Progenitor cell of endocrine pancreas (in vitro differentiated cells): ENCODE measurements at regions not wholly inside any gene's neighbourhood (a gene's known extent, or its start where the extent isn't known, plus 50 kb on each side); places are given as distances from the start of the nearest gene placed in this dataset.

Experiments
- DNase-seq: peaks from one replicate; pipeline ENCODE4 v3.0.0; 2021; ENCODE audit warnings: low spot score; ENCODE audit not compliant: unreplicated experiment
- H3K27ac Mint-ChIP-seq: 2 replicates; pipeline ENCODE4 v1.8.0; 2021; ENCODE audit warnings: mild to moderate bottlenecking, moderate library complexity, mixed read lengths
- H3K27me3 Mint-ChIP-seq: 2 replicates; pipeline ENCODE4 v1.8.0; 2021; ENCODE audit warnings: mixed read lengths
- H3K36me3 Mint-ChIP-seq: 2 replicates; pipeline ENCODE4 v1.8.0; 2022; ENCODE audit warnings: mixed read lengths; ENCODE audit not compliant: insufficient read depth
- H3K4me1 Mint-ChIP-seq: 2 replicates; pipeline ENCODE4 v1.8.0; 2021; ENCODE audit warnings: low read depth, mixed read lengths
- H3K4me3 Mint-ChIP-seq: 2 replicates; pipeline ENCODE4 v1.8.0; 2021; ENCODE audit warnings: low read depth, mild to moderate bottlenecking, moderate library complexity, mixed read lengths
- H3K9me3 Mint-ChIP-seq: 2 replicates; pipeline ENCODE4 v1.8.0; 2021; ENCODE audit warnings: low read depth, mixed read lengths
- CTCF ChIP-seq: fragments of 200-600 bp; sonication (generic); IDR thresholded peaks from one replicate; pipeline ENCODE4 v1.5.0; 2021; ENCODE audit warnings: antibody characterized with exemption, mild to moderate bottlenecking; ENCODE audit not compliant: unreplicated experiment

DNA sequence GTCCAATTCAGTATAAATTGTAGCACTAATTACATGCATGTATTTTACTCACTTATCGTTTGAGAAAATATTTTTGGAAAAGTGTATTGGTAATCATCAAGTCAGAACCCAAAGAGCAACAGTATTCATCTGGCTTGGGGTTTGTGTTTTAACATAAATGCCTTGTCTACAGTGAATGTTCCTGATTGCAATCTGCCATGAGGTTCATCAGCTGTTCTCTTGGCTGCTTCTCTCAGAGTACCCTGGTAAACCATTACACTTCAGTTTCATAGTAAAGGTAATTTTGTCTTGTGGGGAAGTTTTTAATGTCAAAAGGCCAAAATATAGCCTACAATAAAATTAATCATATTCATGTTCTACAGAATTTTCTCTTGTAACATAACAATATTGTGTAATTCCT is 150.3 kb downstream of the IFI44 start:
- H3K9me3 Mint-ChIP-seq: no peaks in the 10 kb centered on the region
- DNase-seq: no peak
- H3K4me1 Mint-ChIP-seq: no peaks in the 10 kb centered on the region
- no peaks in the 10 kb centered on the region for H3K36me3 Mint-ChIP-seq
- no peak overlapping the region for H3K4me3 Mint-ChIP-seq
- H3K27me3 Mint-ChIP-seq: no peaks in the 10 kb centered on the region
- no peak overlapping the region for H3K27ac Mint-ChIP-seq
- TF ChIP-seq CTCF: no peak

GRCh38 chr1:78814176-78814575 is 164.5 kb downstream of the IFI44 start:
- Mint-ChIP-seq H3K4me3 (no peak overlapping the region), H3K36me3 (no peaks in the 10 kb centered on the region), H3K9me3 (no peaks in the 10 kb centered on the region), H3K27ac (no peak overlapping the region), H3K27me3 (no peaks in the 10 kb centered on the region), H3K4me1 (no peaks in the 10 kb centered on the region)
- TF ChIP-seq CTCF: no peak
- no peak for DNase-seq

DNA sequence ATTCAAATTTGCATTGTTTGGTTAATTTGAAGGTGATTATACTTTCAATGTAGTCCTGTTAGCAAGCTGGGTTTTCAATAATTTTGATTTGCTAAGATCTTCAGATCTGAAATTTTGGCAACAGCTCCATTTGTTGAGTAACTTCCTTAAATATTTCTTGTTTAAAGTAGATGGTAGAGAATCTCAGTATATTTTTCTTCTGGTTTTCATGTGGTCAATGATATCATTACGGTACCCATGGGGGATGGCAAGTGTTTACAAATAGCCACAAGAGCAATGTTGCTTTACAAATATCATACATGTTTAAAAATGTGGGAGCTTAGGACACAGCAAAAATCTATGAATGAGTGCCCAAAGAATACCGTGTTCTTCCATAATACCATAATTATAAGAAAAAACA is 175.9 kb downstream of the IFI44 start:
- H3K9me3 Mint-ChIP-seq: no peaks in the 10 kb centered on the region
- H3K27ac Mint-ChIP-seq: no peak overlapping the region
- no peaks in the 10 kb centered on the region for H3K27me3 Mint-ChIP-seq
- H3K36me3 Mint-ChIP-seq: no peaks in the 10 kb centered on the region
- DNase-seq: no peak
- no peaks in the 10 kb centered on the region for H3K4me1 Mint-ChIP-seq
- TF ChIP-seq CTCF: no peak
- H3K4me3 Mint-ChIP-seq: no peak overlapping the region

- no peak overlapping the region for H3K4me3 Mint-ChIP-seq
- no peak for TF ChIP-seq CTCF
- no peak for DNase-seq
- no peaks in the 10 kb centered on the region for H3K27me3 Mint-ChIP-seq
- H3K4me1 Mint-ChIP-seq: no peaks in the 10 kb centered on the region
- no peaks in the 10 kb centered on the region for H3K36me3 Mint-ChIP-seq
- no peaks in the 10 kb centered on the region for H3K9me3 Mint-ChIP-seq
- no peak overlapping the region for H3K27ac Mint-ChIP-seq
Measured at GRCh38 chr1:78829644-78830043, 176.9 kb downstream of the ADGRL4 start.

- no peak overlapping the region for H3K27ac Mint-ChIP-seq
- TF ChIP-seq CTCF: no peak
- H3K4me1 Mint-ChIP-seq: no peaks in the 10 kb centered on the region
- no peak for DNase-seq
- no peaks in the 10 kb centered on the region for H3K36me3 Mint-ChIP-seq
- H3K4me3 Mint-ChIP-seq: no peak overlapping the region
- H3K27me3 Mint-ChIP-seq: no peaks in the 10 kb centered on the region
- H3K9me3 Mint-ChIP-seq: no peaks in the 10 kb centered on the region
Measured at GRCh38 chr1:78830321-78830720, 176.2 kb downstream of the ADGRL4 start.
